CD4-positive, alpha-beta T cell treated with Interleukin-4 for 1 hour (primary cell): ENCODE measurements at regions not wholly inside any gene's neighbourhood (a gene's known extent, or its start where the extent isn't known, plus 50 kb on each side); places are given as distances from the start of the nearest gene placed in this dataset.

ENCODE experiments used
- DNase-seq, 2 donors: peaks; one replicate each; pipeline ENCODE4 v3.0.0-alpha.2; 2020 to 2022

GRCh38 chr4:147328189-147328588, 152.7 kb upstream of the EDNRA start:
- DNase-seq = no peak

DNA sequence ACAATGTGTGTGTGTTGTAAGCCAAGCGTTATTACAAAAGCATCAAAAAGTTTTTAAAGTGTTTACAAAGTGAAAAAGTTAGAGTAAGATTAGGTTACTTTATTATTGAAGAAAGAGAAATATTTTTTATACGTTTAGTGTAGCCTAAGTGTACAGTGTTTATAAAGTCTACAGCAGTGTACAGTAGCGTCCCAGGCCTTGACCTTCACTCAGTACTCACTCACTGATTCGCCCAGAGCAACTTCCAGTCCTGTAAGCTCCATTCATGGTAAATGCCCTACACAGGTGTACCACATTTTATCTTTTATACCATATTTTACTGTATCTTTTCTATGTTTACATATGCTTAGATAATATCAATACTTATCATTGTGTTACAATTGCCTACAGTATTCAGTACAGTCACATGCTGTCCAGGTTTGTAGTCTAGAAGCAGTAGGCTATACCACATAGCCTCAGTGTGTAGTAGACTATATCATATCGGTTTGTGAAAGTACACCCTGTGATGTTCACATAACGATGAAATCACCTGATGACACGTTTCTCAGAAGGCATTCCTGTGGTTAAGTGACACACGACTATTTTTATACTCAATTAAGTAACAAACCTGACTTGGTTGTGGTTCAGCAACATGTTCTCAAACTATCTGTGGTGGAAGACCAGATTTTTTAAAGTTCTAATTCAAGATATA, 152.0 kb upstream of the EDNRA start:
- no peak for DNase-seq

DNA sequence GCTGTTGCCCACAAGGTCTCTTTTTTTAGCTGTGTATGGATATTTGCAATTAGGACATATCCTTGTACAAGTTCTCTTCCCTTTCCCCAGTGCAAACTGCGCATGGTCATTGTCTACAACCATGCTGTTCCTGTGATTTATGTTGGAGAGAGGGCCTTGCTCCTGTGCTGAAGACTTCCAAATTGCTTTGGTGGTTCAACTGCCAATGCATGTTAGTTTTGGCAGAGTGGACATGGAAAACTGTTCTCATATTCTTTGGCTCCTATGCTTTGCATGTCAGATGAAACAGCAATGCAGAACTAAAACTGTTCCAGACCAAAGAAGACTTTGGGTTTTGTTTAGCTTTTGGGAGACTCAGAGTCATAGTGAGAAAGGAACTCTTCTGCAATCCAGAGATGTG, 148.8 kb upstream of the EDNRA start:
- no peak for DNase-seq

GRCh38 chr4:147334478-147334877, 146.4 kb upstream of the EDNRA start:
- DNase-seq = no peak

DNA sequence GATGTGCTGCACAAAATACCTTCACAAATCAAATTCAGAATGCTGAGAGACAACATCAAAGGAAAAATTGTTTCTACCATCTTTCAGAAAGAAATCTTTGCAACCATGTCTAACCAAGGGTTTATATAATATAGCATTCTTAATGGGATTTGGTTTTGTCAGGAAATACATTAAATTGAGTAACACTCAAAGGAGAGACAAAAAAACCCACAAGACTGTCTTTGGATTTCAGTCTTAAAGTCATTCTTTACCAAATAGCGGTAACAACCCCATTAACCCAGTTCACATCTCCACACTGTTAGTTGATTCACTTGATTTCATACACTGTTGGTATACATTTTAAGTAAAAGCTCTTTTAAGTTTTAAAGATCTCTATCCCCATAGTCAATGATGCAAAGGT, 145.7 kb upstream of the EDNRA start:
- no peak for DNase-seq

GRCh38 chr4:147336252-147336651, 144.6 kb upstream of the EDNRA start:
- no peak for DNase-seq

DNA sequence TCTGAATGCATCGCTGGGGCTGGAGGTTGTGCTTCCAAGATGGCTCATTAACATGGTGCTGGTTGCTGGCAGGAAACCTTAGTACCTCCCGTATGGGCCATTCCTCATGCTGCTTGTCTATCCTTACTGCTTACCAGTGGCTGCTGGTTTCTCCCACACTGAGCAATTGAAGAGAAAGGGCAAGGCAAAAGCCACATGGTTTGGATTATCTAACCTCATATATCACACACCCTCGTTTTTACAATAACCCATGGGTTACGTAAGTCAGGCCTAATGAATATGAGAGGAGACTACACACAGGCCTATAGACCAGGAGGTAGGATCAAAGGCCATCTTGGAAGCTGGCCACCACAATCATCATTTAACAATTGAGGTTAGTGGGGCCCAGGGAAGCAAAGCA, 141.8 kb upstream of the EDNRA start:
- no peak for DNase-seq

- DNase-seq = no peak
Measured at GRCh38 chr4:147340111-147340510, 140.8 kb upstream of the EDNRA start.

DNA sequence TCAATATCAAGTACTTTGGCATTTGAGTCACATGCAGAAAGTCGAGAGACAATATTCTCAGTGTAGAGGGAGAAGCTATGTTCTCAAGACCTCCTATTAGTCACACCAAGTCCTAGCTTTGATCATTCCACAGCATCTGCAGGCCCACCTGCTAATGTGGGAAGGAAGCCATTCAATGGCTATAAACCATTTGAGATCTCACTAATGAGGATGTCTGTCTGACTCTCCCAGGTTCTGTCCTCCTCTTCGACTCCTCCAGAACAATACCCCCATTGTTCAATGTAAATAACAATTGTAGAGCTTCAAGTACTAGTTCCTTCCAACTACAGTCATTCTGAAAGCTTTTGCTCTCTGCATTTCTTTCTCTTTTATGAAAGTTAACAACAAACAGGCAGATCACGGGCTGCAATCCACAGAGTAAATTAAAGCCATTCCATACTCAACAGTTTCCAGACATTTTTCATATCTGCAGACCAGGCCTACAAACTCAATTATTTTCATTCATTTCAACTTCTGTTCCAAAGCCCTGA, 140.2 kb upstream of the EDNRA start:
- no peak for DNase-seq

- no peak for DNase-seq
Measured at GRCh38 chr4:147343692-147344091, 137.2 kb upstream of the EDNRA start.

- no peak for DNase-seq
Measured at GRCh38 chr4:147345662-147346061, 135.2 kb upstream of the EDNRA start.

- DNase-seq = no peak
Measured at GRCh38 chr4:147347217-147347616, 133.7 kb upstream of the EDNRA start.

- no peak for DNase-seq
Measured at GRCh38 chr4:147349193-147349592, 131.7 kb upstream of the EDNRA start.

DNA sequence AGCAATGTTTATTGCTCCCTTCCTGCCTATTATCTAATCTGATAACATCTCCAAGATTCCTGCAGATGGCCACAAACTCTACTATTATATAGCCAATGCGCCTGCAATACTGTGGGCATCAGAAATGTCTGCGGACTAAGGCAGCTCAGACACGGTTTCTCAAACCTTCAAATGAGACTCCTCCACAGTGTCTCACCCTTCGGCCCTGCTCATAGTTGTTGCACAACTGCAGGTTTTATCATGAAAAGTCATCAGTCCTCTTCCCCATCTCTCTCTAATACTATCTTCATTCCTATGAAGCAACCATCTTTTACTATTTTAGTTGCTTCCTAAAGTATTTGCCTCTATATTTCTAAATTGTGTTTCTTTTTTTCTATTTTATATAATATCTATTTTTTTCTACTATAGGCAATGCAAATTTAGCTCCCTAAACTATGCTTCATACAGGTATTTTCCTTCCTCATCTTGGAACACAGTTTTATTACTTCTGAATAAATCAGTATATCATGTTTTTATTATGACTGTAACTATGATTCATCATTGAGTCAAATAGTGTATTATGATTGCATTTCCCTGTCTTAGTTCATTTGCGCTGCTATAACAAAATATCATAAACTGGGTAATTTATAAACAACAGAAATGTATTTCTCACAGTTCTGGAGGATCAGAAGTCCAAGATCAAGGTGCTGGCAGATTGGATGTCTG, 129.7 kb upstream of the EDNRA start:
- DNase-seq = no peak

DNA sequence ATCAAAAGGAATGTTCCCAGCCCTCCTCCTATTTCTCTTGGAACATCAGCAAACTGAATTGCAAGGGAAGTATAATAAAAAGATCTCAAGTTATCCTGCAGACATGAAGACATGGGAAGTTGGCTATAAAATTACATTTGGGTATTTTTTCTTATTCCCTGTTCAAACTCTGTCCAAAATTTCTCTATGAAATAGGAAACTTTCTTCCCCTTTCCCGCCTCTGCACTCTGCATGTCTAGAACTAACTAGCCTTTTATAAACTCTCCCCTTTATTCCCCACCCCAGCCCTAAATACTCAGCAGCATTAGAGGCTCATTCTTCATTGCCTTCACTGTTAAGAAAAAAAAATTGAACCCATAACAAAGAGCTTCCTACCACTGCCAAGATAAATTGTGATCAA, 126.7 kb upstream of the EDNRA start:
- DNase-seq = no peak

- no peak for DNase-seq
Measured at GRCh38 chr4:147355032-147355656, 125.8 kb upstream of the EDNRA start.

DNA sequence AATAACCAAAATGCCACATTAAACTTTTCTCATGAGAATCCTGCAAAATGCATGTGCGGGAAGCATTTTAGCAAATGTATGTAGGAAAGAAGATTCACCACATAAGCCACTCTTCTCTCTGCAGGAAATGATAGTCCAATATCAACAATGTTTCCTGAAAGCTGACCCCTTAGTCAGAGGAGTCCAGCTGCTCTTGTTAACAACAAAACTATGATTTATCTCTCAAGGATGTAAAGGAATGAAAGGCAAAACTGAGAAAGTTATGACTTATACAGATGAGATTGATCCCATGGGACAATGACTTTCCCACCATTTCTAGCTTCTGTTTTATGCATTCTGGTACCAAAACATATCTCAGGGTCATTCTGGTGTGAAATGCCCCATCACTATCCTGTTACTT, 125.0 kb upstream of the EDNRA start:
- DNase-seq = no peak

- no peak for DNase-seq
Measured at GRCh38 chr4:147360301-147360700, 120.6 kb upstream of the EDNRA start.

DNA sequence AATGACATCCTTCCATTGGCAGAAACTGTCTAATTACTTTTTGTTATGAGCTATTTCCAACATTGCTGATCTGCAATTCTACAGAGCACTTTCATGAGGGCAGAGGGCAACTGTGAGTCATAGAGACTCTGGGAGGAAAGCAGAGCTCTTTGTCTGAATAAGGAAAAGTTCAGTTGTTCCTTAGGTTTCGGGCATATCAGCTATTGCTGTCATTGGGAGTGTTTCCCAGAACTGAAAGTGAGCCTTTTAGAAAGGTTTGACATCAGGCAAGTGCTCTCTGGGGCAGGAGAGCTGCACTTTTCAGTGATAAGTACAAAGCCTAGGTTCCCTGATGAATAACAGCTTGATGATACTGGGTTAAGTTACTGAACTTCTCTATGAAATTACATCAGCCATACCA, 119.2 kb upstream of the EDNRA start:
- DNase-seq = no peak

GRCh38 chr4:147362938-147363337, 118.0 kb upstream of the EDNRA start:
- DNase-seq = no peak

- DNase-seq = no peak
Measured at GRCh38 chr4:147363514-147363913, 117.4 kb upstream of the EDNRA start.

GRCh38 chr4:147365396-147365795, 115.5 kb upstream of the EDNRA start:
- DNase-seq = no peak

- DNase-seq = no peak
Measured at GRCh38 chr4:147366164-147366563, 114.7 kb upstream of the EDNRA start.

GRCh38 chr4:147367891-147368290, 113.0 kb upstream of the EDNRA start:
- DNase-seq = no peak
